Mucosa of descending colon (tissue), 3 donors: ENCODE measurements at regions not wholly inside any gene's neighbourhood (a gene's known extent, or its start where the extent isn't known, plus 50 kb on each side); places are given as distances from the start of the nearest gene placed in this dataset.

Experiments used
- ATAC-seq: fragments of 200-7000 bp; cut with Tn5 transposase; one replicate; pipeline ENCODE4 v1.9.1; 2020; ENCODE audit warnings: mild to moderate bottlenecking, moderate library complexity
- DNase-seq, 3 donors: peaks; one replicate each; pipeline ENCODE4 v3.0.0-alpha.2; 2020
- H3K36me3 ChIP-seq: fragments of 200-600 bp; one replicate; pipeline ENCODE4 v1.8.0; 2021; ENCODE audit warnings: low read depth, mild to moderate bottlenecking
- H3K4me1 ChIP-seq: fragments of 200-600 bp; one replicate; pipeline ENCODE4 v1.8.0; 2021; ENCODE audit warnings: low read depth, mild to moderate bottlenecking
- H3K4me3 ChIP-seq: fragments of 200-600 bp; one replicate; pipeline ENCODE4 v1.8.0; 2021; ENCODE audit warnings: mild to moderate bottlenecking
- H3K9me3 ChIP-seq: fragments of 200-600 bp; one replicate; pipeline ENCODE4 v1.8.0; 2021; ENCODE audit warnings: mild to moderate bottlenecking
- CTCF ChIP-seq: fragments of 200-600 bp; IDR thresholded peaks from one replicate; pipeline ENCODE4 v1.8.0; 2022; ENCODE audit warnings: antibody characterized with exemption, mild to moderate bottlenecking
- intact Hi-C, 2 donors: fragments of 100-400 bp; cut with DNase I in 1 of 2; cut with micrococcal nuclease in 1 of 2; formaldehyde crosslinking; loops; one replicate each; pipeline versions ENCODE4 v1.11.0 to v1.11.1; 2022; cut with DNase I, micrococcal nuclease
- donor health status: DM: no; HTN: no; CAD: no; lungs with moderate emphysema.
- donor health status: DM: no; HTN: no; CAD: no.
- donor health status: DM: no; HTN: yes; CAD: no.

GRCh38 chr5:26802944-26803343, 235.4 kb downstream of the CDH9 start:
- no peak for ATAC-seq
- Histone ChIP-seq H3K36me3 (no peaks in the 10 kb centered on the region), H3K4me1 (no peaks in the 10 kb centered on the region), H3K4me3 (no peak overlapping the region), H3K9me3 (peaks cover 32% of the 10 kb centered on the region)
- intact Hi-C loops, result no loop called here
- DNase-seq, result no peak
- no peak for TF ChIP-seq CTCF

GRCh38 chr5:26791433-26791832, 247.0 kb downstream of the CDH9 start:
- ATAC-seq (no peak), DNase-seq (no peak)
- intact Hi-C loops, result no loop called here
- Histone ChIP-seq H3K9me3 (peaks cover 36% of the 10 kb centered on the region), H3K4me3 (no peak overlapping the region), H3K36me3 (no peaks in the 10 kb centered on the region), H3K4me1 (no peaks in the 10 kb centered on the region)
- TF ChIP-seq CTCF, result no peak

GRCh38 chr5:26791021-26791420, 247.4 kb downstream of the CDH9 start:
- H3K4me3 ChIP-seq, result no peak overlapping the region
- ATAC-seq (no peak), DNase-seq (no peak)
- no peak for TF ChIP-seq CTCF
- H3K9me3 ChIP-seq, result peaks cover 35% of the 10 kb centered on the region
- intact Hi-C loops, result no loop called here
- H3K36me3 ChIP-seq, result no peaks in the 10 kb centered on the region
- no peaks in the 10 kb centered on the region for H3K4me1 ChIP-seq

- no peak for DNase-seq
- Histone ChIP-seq H3K4me1 (no peaks in the 10 kb centered on the region), H3K4me3 (no peak overlapping the region), H3K36me3 (no peaks in the 10 kb centered on the region), H3K9me3 (peaks cover 17% of the 10 kb centered on the region)
- ATAC-seq, result no peak
- intact Hi-C loops, result no loop called here
- no peak for TF ChIP-seq CTCF
Observed at GRCh38 chr5:26763215-26763614, 275.2 kb downstream of the CDH9 start.

GRCh38 chr5:26761446-26761845, 276.9 kb downstream of the CDH9 start:
- H3K4me3 ChIP-seq, result no peak overlapping the region
- DNase-seq, result no peak
- intact Hi-C loops, result no loop called here

More at GRCh38 chr5:26761446-26761845, 276.9 kb downstream of the CDH9 start:
- TF ChIP-seq CTCF, result no peak
- ATAC-seq, result no peak
- H3K4me1 ChIP-seq, result no peaks in the 10 kb centered on the region
- peaks cover 10% of the 10 kb centered on the region for H3K9me3 ChIP-seq
- H3K36me3 ChIP-seq, result no peaks in the 10 kb centered on the region
